ENCODE measurements at regions not wholly inside any gene's neighbourhood (a gene's known extent, or its start where the extent isn't known, plus 50 kb on each side); places are given as distances from the start of the nearest gene placed in this dataset.

DNA sequence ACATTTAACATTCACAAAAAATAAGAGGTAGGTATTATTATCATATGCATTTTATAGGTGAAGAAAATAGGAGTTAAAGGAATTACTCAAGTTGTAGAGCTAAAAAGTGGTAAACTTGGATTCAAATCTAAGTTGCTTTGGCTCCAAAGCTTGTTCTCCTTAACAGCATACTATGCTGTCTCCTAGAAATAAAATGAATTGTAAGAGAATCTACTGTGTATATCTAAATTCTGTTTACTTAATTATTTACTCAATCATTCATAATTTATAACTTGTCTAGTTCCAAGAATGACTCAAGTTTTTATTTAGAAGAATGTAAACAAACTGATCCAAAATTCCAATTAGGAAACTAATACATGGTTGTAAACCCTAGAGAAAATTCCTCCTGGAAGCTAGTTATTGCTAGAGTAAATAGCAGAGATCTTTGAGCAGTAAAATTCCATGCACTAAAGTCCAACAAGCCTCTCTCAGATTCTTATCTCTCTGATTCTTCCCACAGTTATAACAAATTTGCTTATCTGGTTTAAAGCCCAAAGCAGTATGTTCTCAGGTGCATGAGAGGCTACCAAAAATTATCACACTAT lies 132.5 kb upstream of the DPT start:
- no peak for DNase-seq
- Histone ChIP-seq H3K9me3 (ENCODE audit: severe bottlenecking) (no peaks in the 10 kb centered on the region), H3K4me3 (ENCODE audit: low read depth, low read length) (no peak overlapping the region), H3K27me3 (ENCODE audit: insufficient read depth, low read depth, severe bottlenecking) (no peaks in the 10 kb centered on the region), H3K36me3 (no peaks in the 10 kb centered on the region), H3K27ac (no peak overlapping the region)
- no peak for TF ChIP-seq CTCF (IDR thresholded peaks at IDR 0.05; ENCODE audit: low read depth, low read length)

GRCh38 chr1:168863772-168864171 lies 134.8 kb upstream of the DPT start:
- Histone ChIP-seq H3K27me3 (ENCODE audit: insufficient read depth, low read depth, severe bottlenecking) (no peaks in the 10 kb centered on the region), H3K4me3 (ENCODE audit: low read depth, low read length) (no peak overlapping the region), H3K9me3 (ENCODE audit: severe bottlenecking) (no peaks in the 10 kb centered on the region), H3K36me3 (no peaks in the 10 kb centered on the region), H3K27ac (no peak overlapping the region)
- TF ChIP-seq CTCF (IDR thresholded peaks at IDR 0.05; ENCODE audit: low read depth, low read length), result no peak
- no peak for DNase-seq

DNA sequence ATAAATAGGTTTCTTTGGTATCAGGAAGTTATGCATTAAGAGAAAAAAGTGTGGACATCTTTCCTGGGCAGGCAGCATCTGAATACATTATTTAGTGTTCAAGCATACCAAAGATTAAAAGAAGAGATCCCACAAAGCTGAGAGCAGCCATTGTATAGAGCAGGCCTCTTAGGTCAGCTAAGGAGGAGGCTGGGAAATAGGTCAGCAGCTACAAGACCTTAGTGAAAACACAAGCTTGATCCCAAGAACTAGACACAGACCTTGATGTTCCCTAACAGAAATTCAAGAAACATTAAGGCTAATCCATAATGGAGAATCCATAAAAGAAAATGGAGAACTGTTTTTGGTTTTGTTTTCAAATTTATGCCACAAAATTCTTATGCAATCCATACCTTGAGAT lies 135.3 kb upstream of the DPT start:
- no peaks in the 10 kb centered on the region for H3K36me3 ChIP-seq
- DNase-seq, result no peak
- no peaks in the 10 kb centered on the region for H3K27me3 ChIP-seq (ENCODE audit: insufficient read depth, low read depth, severe bottlenecking)
- H3K9me3 ChIP-seq (ENCODE audit: severe bottlenecking), result no peaks in the 10 kb centered on the region
- no peak overlapping the region for H3K4me3 ChIP-seq (ENCODE audit: low read depth, low read length)
- no peak for TF ChIP-seq CTCF (IDR thresholded peaks at IDR 0.05; ENCODE audit: low read depth, low read length)
- no peak overlapping the region for H3K27ac ChIP-seq

GRCh38 chr1:168865850-168866620 lies 137.0 kb upstream of the DPT start:
- Histone ChIP-seq H3K9me3 (ENCODE audit: severe bottlenecking) (no peaks in the 10 kb centered on the region), H3K27ac (no peak overlapping the region), H3K36me3 (no peaks in the 10 kb centered on the region), H3K27me3 (ENCODE audit: insufficient read depth, low read depth, severe bottlenecking) (no peaks in the 10 kb centered on the region), H3K4me3 (ENCODE audit: low read depth, low read length) (no peak overlapping the region)
- TF ChIP-seq CTCF (IDR thresholded peaks at IDR 0.05; ENCODE audit: low read depth, low read length), result no peak
- DNase-seq, result no peak

DNA sequence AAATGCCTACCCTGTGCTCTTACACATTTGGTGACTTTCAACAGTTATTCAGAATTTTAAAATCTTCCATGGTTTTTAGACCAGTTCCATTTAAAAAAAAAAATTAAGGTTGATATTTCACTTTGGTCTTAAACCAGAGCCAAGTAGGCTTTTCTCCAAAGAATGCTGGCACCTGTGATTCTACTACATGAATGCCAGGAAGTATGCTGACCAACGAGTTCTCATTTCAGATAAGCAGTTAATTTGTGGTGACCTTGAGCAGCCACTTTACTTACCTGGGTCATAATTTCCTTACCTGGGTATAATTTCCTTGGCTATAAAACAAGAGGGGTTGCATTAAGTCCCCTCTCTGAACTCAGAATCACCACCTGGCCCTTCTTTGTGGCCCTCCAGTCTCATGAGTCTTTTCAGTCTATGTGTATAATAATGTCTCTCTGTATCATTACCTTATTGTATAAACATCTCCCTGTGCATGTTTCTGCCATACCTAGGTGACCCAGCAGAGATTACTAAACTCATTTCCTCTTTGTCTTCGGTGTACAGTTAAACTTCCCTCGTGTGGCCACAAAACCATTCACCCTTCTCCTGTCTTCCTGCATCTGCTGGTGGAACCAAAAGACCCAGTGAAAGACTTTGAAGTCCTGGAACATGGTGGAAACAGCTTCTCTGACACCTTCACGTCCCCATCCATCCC lies 139.1 kb upstream of the DPT start:
- Histone ChIP-seq H3K9me3 (ENCODE audit: severe bottlenecking) (no peaks in the 10 kb centered on the region), H3K27ac (no peak overlapping the region)

More for the DNA sequence above, 139.1 kb upstream of the DPT start:
- Histone ChIP-seq H3K27me3 (ENCODE audit: insufficient read depth, low read depth, severe bottlenecking) (no peaks in the 10 kb centered on the region), H3K4me3 (ENCODE audit: low read depth, low read length) (no peak overlapping the region), H3K36me3 (no peaks in the 10 kb centered on the region)
- TF ChIP-seq CTCF (IDR thresholded peaks at IDR 0.05; ENCODE audit: low read depth, low read length), result no peak
- DNase-seq, result no peak
